OCI-LY7 (cell line): ENCODE measurements at regions not wholly inside any gene's neighbourhood (a gene's known extent, or its start where the extent isn't known, plus 50 kb on each side); places are given as distances from the start of the nearest gene placed in this dataset.
"Not testable (repeated sequence)": the region's sequence is repeated elsewhere in the genome, so short reads cannot be mapped to it uniquely, and the experiment has no call there.

Experiments
- EZH2phosphoT487 ChIP-seq: fragments of 200-600 bp; sonication (generic); IDR thresholded peaks from 2 replicates; pipeline ENCODE4 v1.6.1; 2018; ENCODE audit warnings: low read depth, borderline replicate concordance, mild to moderate bottlenecking, mixed run types, antibody characterized with exemption, low read length, moderate library complexity, mixed read lengths
- TF ChIP-seq, protein P1 (sequence below): fragments of 200-600 bp; sonication (generic); conservative IDR thresholded peaks from 2 replicates; pipeline ENCODE4 v1.5.1; 2014; ENCODE audit warnings: mild to moderate bottlenecking, antibody characterized with exemption, low read length, moderate library complexity, mixed read lengths

DNA sequence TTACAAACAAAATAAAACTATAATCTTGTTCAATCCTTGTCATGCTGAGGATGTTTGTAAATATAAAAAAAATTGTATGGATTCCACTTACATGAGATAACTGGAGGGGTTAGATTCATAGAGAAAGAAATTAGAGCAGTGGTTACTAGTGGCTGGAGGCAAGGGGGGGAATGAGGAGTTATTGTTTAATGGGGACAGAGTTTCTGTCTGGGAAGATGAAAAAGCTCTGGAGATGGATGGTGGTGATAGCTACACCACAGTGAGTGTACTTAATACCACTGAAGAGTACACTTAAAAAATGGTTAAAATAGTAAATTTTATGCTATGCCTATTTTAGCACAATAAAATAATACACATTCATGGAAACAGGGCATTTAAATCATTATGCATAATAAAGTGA is 247.5 kb upstream of the PLGLB2 start:
- TF ChIP-seq, protein P1, sequence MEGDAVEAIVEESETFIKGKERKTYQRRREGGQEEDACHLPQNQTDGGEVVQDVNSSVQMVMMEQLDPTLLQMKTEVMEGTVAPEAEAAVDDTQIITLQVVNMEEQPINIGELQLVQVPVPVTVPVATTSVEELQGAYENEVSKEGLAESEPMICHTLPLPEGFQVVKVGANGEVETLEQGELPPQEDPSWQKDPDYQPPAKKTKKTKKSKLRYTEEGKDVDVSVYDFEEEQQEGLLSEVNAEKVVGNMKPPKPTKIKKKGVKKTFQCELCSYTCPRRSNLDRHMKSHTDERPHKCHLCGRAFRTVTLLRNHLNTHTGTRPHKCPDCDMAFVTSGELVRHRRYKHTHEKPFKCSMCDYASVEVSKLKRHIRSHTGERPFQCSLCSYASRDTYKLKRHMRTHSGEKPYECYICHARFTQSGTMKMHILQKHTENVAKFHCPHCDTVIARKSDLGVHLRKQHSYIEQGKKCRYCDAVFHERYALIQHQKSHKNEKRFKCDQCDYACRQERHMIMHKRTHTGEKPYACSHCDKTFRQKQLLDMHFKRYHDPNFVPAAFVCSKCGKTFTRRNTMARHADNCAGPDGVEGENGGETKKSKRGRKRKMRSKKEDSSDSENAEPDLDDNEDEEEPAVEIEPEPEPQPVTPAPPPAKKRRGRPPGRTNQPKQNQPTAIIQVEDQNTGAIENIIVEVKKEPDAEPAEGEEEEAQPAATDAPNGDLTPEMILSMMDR, result not testable (repeated sequence)
- TF ChIP-seq EZH2phosphoT487, result not testable (repeated sequence)
